ENCODE measurements at regions not wholly inside any gene's neighbourhood (a gene's known extent, or its start where the extent isn't known, plus 50 kb on each side); places are given as distances from the start of the nearest gene placed in this dataset.

- TF ChIP-seq ZFPM2 (CRISPR knock-in tag; IDR thresholded peaks at IDR 0.05) = no peak
- no peak for TF ChIP-seq IRF2 (CRISPR knock-in tag; IDR thresholded peaks at IDR 0.05)
- TF ChIP-seq HIVEP1 (CRISPR knock-in tag; IDR thresholded peaks at IDR 0.05) = no peak
- TF ChIP-seq CTCF (IDR thresholded peaks at IDR 0.05 in 2 of 3, conservative IDR thresholded peaks at IDR 0.05 in 1 of 3; ENCODE audit: insufficient read depth in 2 of 3, low read depth in 1 of 3, low read length in 3 of 3) = no peak
- TF ChIP-seq ZNF239 (CRISPR knock-in tag; IDR thresholded peaks at IDR 0.05) = no peak
- no peak for TF ChIP-seq ZBTB2 (IDR thresholded peaks at IDR 0.05)
- TF ChIP-seq SMAD1 (IDR thresholded peaks at IDR 0.05; ENCODE audit: low read depth, low read length, partially characterized antibody) = no peak
- TF ChIP-seq TAF1 (IDR thresholded peaks at IDR 0.05; ENCODE audit: control insufficient read depth, extremely low read depth, insufficient read depth, low read length, severe bottlenecking) = no peak
- TF ChIP-seq TRIM28 (IDR thresholded peaks at IDR 0.05) = no peak
- TF ChIP-seq GTF2F1 (IDR thresholded peaks at IDR 0.05; ENCODE audit: low read depth, low read length) = no peak
- TF ChIP-seq TBP (optimal IDR thresholded peaks at IDR 0.05; ENCODE audit: low read depth, low read length) = no peak
- no peak for TF ChIP-seq GABPA (tag; conservative IDR thresholded peaks at IDR 0.05; ENCODE audit: low read depth)
- TF ChIP-seq PRDM10 (IDR thresholded peaks at IDR 0.05; ENCODE audit: partially characterized antibody) = no peak
- TF ChIP-seq HINFP (tag; conservative IDR thresholded peaks at IDR 0.05; ENCODE audit: low read depth) = no peak
Measured at GRCh38 chr21:15466329-15466728, 263.5 kb upstream of the USP25 start.
